ENCODE measurements at regions not wholly inside any gene's neighbourhood (a gene's known extent, or its start where the extent isn't known, plus 50 kb on each side); places are given as distances from the start of the nearest gene placed in this dataset.

GRCh38 chr11:95392644-95393043, 161.6 kb upstream of the SESN3 start:
- no peak for DNase-seq
- Histone ChIP-seq H3K27me3 (no peaks in the 10 kb centered on the region), H3K4me1 (no peaks in the 10 kb centered on the region), H3K4me3 (no peak overlapping the region), H3K27ac (no peak overlapping the region), H3K9me3 (no peaks in the 10 kb centered on the region), H3K36me3 (no peaks in the 10 kb centered on the region)
- intact Hi-C loops (cut with DNase I; ENCODE audit: low total_unique reads): no loop called here
- no peak for TF ChIP-seq CTCF (IDR thresholded peaks at IDR 0.05)
- no peak for TF ChIP-seq POLR2A (IDR thresholded peaks at IDR 0.05)
- no peak for TF ChIP-seq EP300 (IDR thresholded peaks at IDR 0.05; ENCODE audit: low read depth)
- no peak for TF ChIP-seq POLR2AphosphoS5 (IDR thresholded peaks at IDR 0.05)
- 84 to 86% methylated on average over 1 of the region's 1 CpG for WGBS, 2 donors (ENCODE audit: low coverage in 1 of 2)
- in situ Hi-C loops (cut with MboI; ENCODE audit: low pct_ligation_motif_present in 1 of 4, low pct_unique_long_range_greater_than_20kb in 1 of 4, low sequenced_read_pairs in 3 of 4): no loop called here

- in situ Hi-C loops (cut with MboI; ENCODE audit: low pct_ligation_motif_present in 1 of 4, low pct_unique_long_range_greater_than_20kb in 1 of 4, low sequenced_read_pairs in 3 of 4) (no loop called here), intact Hi-C loops (cut with DNase I; ENCODE audit: low total_unique reads) (loop anchor here (5.0 kb wide), 1 partner anchor 1862 kb away; no protein-coding TSS in a partner anchor)
- TF ChIP-seq EP300 (IDR thresholded peaks at IDR 0.05; ENCODE audit: low read depth): no peak
- TF ChIP-seq POLR2A (IDR thresholded peaks at IDR 0.05): no peak
- no peak for TF ChIP-seq POLR2AphosphoS5 (IDR thresholded peaks at IDR 0.05)
- TF ChIP-seq CTCF (IDR thresholded peaks at IDR 0.05): no peak
- H3K9me3 ChIP-seq: no peaks in the 10 kb centered on the region
- H3K27me3 ChIP-seq: no peaks in the 10 kb centered on the region
- H3K4me3 ChIP-seq: no peak overlapping the region
- H3K27ac ChIP-seq: no peak overlapping the region
- no peaks in the 10 kb centered on the region for H3K4me1 ChIP-seq
- no peak for DNase-seq
- 92% methylated on average over 1 of the region's 1 CpG; no CpG with 5 or more reads in 1 of the 2 donors for WGBS, 2 donors (ENCODE audit: low coverage in 1 of 2)
- H3K36me3 ChIP-seq: no peaks in the 10 kb centered on the region
These were observed 158.4 kb upstream of the SESN3 start for GRCh38 chr11:95389427-95389826.

GRCh38 chr11:95388086-95388485, 157.1 kb upstream of the SESN3 start:
- Histone ChIP-seq H3K9me3 (no peaks in the 10 kb centered on the region), H3K4me3 (no peak overlapping the region), H3K4me1 (no peaks in the 10 kb centered on the region), H3K27me3 (no peaks in the 10 kb centered on the region), H3K36me3 (no peaks in the 10 kb centered on the region), H3K27ac (no peak overlapping the region)
- TF ChIP-seq POLR2A (IDR thresholded peaks at IDR 0.05) (no peak), CTCF (IDR thresholded peaks at IDR 0.05) (no peak), POLR2AphosphoS5 (IDR thresholded peaks at IDR 0.05) (no peak), EP300 (IDR thresholded peaks at IDR 0.05; ENCODE audit: low read depth) (no peak)
- WGBS, 2 donors (ENCODE audit: low coverage in 1 of 2): 83 to 85% methylated on average over 6 of the region's 6 CpGs
- no peak for DNase-seq
- in situ Hi-C loops (cut with MboI; ENCODE audit: low pct_ligation_motif_present in 1 of 4, low pct_unique_long_range_greater_than_20kb in 1 of 4, low sequenced_read_pairs in 3 of 4): no loop called here
- intact Hi-C loops (cut with DNase I; ENCODE audit: low total_unique reads): loop anchor here (5.0 kb wide), 1 partner anchor 1861 kb away; no protein-coding TSS in a partner anchor

- TF ChIP-seq POLR2AphosphoS5 (IDR thresholded peaks at IDR 0.05): no peak
- TF ChIP-seq CTCF (IDR thresholded peaks at IDR 0.05): no peak
- TF ChIP-seq EP300 (IDR thresholded peaks at IDR 0.05; ENCODE audit: low read depth): no peak
- TF ChIP-seq POLR2A (IDR thresholded peaks at IDR 0.05): no peak
- H3K27ac ChIP-seq: no peak overlapping the region
- in situ Hi-C loops (cut with MboI; ENCODE audit: low pct_ligation_motif_present in 1 of 4, low pct_unique_long_range_greater_than_20kb in 1 of 4, low sequenced_read_pairs in 3 of 4): no loop called here
- H3K27me3 ChIP-seq: no peaks in the 10 kb centered on the region
- intact Hi-C loops (cut with DNase I; ENCODE audit: low total_unique reads): loop anchor here (5.0 kb wide), 1 partner anchor 1860 kb away; no protein-coding TSS in a partner anchor
- H3K36me3 ChIP-seq: no peaks in the 10 kb centered on the region
- DNase-seq: no peak
- no peak overlapping the region for H3K4me3 ChIP-seq
- no peaks in the 10 kb centered on the region for H3K9me3 ChIP-seq
- 92 to 100% methylated on average over 1 of the region's 1 CpG for WGBS, 2 donors (ENCODE audit: low coverage in 1 of 2)
- no peaks in the 10 kb centered on the region for H3K4me1 ChIP-seq
These were observed 156.3 kb upstream of the SESN3 start for GRCh38 chr11:95387325-95387724.

Data from transverse colon (tissue), 4 donors.